Stomach (tissue), 4 donors: ENCODE measurements at regions not wholly inside any gene's neighbourhood (a gene's known extent, or its start where the extent isn't known, plus 50 kb on each side); places are given as distances from the start of the nearest gene placed in this dataset.

ENCODE experiments used
- EP300 ChIP-seq: sonication (generic); formaldehyde crosslinking; IDR thresholded peaks from one replicate; pipeline ENCODE4 v1.6.1; 2017; ENCODE audit warnings: antibody characterized with exemption
- POLR2A ChIP-seq, 4 donors: fragments of 450-650 bp; IDR thresholded peaks; one replicate each; pipeline ENCODE4 v1.6.1; 2016; ENCODE audit warnings: antibody characterized with exemption in 4 of 4, control low read depth in 2 of 4, mild to moderate bottlenecking in 1 of 4, moderate library complexity in 1 of 4
- POLR2AphosphoS5 ChIP-seq, 3 donors: sonication (generic); formaldehyde crosslinking; IDR thresholded peaks; one replicate each; pipeline ENCODE4 v1.6.1; 2016; ENCODE audit warnings: antibody characterized with exemption in 3 of 3
- TF ChIP-seq, protein P1 (sequence below), 7 experiments: fragments of 450-650 bp in 4 of 7; fragments of 200-600 bp in 3 of 7; sonication (generic) in 3 of 7; IDR thresholded peaks; one replicate each; pipeline ENCODE4 v1.5.1; 2016 to 2019; ENCODE audit warnings: antibody characterized with exemption in 7 of 7, control low read depth in 2 of 7, mild to moderate bottlenecking in 1 of 7

GRCh38 chr2:215722125-215722524 lies 286.3 kb upstream of the FN1 start:
- TF ChIP-seq POLR2A (IDR thresholded peaks at IDR 0.05) (no peak), POLR2AphosphoS5 (IDR thresholded peaks at IDR 0.05) (peak in 1 of 3 donors; percentile 59), EP300 (no peak)
- TF ChIP-seq, protein P1, sequence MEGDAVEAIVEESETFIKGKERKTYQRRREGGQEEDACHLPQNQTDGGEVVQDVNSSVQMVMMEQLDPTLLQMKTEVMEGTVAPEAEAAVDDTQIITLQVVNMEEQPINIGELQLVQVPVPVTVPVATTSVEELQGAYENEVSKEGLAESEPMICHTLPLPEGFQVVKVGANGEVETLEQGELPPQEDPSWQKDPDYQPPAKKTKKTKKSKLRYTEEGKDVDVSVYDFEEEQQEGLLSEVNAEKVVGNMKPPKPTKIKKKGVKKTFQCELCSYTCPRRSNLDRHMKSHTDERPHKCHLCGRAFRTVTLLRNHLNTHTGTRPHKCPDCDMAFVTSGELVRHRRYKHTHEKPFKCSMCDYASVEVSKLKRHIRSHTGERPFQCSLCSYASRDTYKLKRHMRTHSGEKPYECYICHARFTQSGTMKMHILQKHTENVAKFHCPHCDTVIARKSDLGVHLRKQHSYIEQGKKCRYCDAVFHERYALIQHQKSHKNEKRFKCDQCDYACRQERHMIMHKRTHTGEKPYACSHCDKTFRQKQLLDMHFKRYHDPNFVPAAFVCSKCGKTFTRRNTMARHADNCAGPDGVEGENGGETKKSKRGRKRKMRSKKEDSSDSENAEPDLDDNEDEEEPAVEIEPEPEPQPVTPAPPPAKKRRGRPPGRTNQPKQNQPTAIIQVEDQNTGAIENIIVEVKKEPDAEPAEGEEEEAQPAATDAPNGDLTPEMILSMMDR (IDR thresholded peaks at IDR 0.05): no peak
